HEK293 (cell line): ENCODE measurements at regions not wholly inside any gene's neighbourhood (a gene's known extent, or its start where the extent isn't known, plus 50 kb on each side); places are given as distances from the start of the nearest gene placed in this dataset.

Source experiments
- RBAK ChIP-seq: fragments of 450-650 bp; formaldehyde crosslinking; IDR thresholded peaks from 2 replicates; pipeline ENCODE4 v1.5.1; 2016; ENCODE audit warnings: missing biosample characterization, missing genetic modification characterization
- ZNF18 ChIP-seq: fragments of 450-650 bp; formaldehyde crosslinking; IDR thresholded peaks from 2 replicates; pipeline ENCODE4 v1.5.1; 2016; ENCODE audit warnings: missing biosample characterization, missing genetic modification characterization
- ZNF2 ChIP-seq: fragments of 450-650 bp; formaldehyde crosslinking; IDR thresholded peaks from 2 replicates; pipeline ENCODE4 v1.5.1; 2016; ENCODE audit warnings: missing biosample characterization, missing genetic modification characterization
- ZNF202 ChIP-seq: fragments of 450-650 bp; formaldehyde crosslinking; IDR thresholded peaks from 2 replicates; pipeline ENCODE4 v1.5.1; 2016; ENCODE audit warnings: missing biosample characterization, missing genetic modification characterization, borderline replicate concordance
- TF ChIP-seq, protein P1 (sequence below): fragments of 450-650 bp; formaldehyde crosslinking; IDR thresholded peaks from 2 replicates; pipeline ENCODE4 v1.5.1; 2016; ENCODE audit warnings: missing biosample characterization, missing genetic modification characterization

DNA sequence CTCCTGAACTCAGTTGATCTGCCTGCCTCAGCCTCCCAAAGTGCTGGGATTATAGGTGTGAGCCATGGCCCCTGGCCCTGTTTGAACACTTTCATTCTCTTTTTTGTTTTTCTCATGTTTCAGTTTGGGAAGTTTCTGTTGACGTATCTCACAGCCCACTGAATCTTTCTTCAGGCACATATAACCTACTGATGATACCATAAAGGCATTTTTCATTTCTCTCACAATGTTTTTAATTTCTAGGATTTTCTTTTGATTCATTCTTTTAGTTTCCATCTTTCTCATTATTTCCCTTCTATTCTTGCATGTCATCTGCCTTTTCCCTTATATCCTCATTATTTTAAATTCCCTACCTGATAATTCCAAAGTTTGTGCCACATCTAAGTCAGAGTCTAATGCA is 58.5 kb upstream of the EZR start:
- TF ChIP-seq RBAK (tag by site-specific recombination) (no peak), ZNF18 (no peak), ZNF2 (no peak), ZNF202 (no peak)
- TF ChIP-seq, protein P1, sequence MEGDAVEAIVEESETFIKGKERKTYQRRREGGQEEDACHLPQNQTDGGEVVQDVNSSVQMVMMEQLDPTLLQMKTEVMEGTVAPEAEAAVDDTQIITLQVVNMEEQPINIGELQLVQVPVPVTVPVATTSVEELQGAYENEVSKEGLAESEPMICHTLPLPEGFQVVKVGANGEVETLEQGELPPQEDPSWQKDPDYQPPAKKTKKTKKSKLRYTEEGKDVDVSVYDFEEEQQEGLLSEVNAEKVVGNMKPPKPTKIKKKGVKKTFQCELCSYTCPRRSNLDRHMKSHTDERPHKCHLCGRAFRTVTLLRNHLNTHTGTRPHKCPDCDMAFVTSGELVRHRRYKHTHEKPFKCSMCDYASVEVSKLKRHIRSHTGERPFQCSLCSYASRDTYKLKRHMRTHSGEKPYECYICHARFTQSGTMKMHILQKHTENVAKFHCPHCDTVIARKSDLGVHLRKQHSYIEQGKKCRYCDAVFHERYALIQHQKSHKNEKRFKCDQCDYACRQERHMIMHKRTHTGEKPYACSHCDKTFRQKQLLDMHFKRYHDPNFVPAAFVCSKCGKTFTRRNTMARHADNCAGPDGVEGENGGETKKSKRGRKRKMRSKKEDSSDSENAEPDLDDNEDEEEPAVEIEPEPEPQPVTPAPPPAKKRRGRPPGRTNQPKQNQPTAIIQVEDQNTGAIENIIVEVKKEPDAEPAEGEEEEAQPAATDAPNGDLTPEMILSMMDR (tag by site-specific recombination) = no peak
